ENCODE measurements at regions not wholly inside any gene's neighbourhood (a gene's known extent, or its start where the extent isn't known, plus 50 kb on each side); places are given as distances from the start of the nearest gene placed in this dataset.

DNA sequence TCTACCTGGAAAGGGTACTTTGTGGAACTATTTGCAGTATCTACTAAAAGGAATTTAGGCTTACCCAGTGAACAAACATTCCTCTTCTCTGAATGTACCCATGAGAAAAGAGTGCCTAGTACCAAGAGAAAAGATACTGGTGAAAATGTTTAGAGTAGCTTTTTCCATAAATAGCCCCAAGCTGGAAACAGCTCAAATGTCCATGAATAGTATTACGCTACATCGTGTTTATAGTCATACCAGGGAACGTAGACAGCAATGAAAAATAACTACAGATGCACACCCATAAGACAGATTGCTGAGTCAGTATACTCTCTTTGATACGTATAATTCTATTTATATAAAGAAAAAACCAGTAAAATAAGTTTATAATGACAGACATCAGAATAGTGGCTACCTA lies 285.9 kb downstream of the KLF6 start:
- peaks cover 0 to 30% (median 3%) of the 10 kb centered on the region in 4 donors for H3K4me1 ChIP-seq
- H3K9me3 ChIP-seq, result no peaks in the 10 kb centered on the region
- H3K27me3 ChIP-seq, result no peaks in the 10 kb centered on the region
- peak overlapping the region; percentile 4 to 93 (median 74) for H3K27ac ChIP-seq
- DNase-seq (ENCODE audit: low spot score in 2 of 2), result no peak
- 39 to 49% methylated on average over 4 of the region's 4 CpGs for WGBS, 2 donors
- TF ChIP-seq POLR2A (IDR thresholded peaks at IDR 0.05), result no peak
- no peak overlapping the region for H3K4me3 ChIP-seq
- no peaks in the 10 kb centered on the region for H3K36me3 ChIP-seq

DNA sequence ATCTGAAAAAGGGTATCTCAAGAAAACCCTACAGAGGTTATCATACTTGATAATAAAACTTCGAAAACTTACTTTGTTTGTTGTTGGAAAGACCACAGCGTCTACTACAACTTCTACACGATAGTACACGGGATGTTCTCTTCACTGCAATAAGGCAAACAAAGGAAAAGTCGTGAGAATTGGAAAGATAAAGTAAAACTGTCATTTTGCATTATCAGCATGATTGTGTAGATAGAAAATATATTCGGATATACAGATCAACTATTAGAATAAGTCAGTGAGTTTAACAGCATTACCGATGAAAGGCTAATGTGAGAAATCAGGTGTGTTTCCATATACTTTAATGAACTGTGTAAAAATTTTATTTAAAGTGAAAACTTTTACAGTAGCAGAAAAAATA lies 287.4 kb downstream of the KLF6 start:
- Histone ChIP-seq H3K4me1 (peaks cover 0 to 28% (median 3%) of the 10 kb centered on the region in 4 donors), H3K36me3 (no peaks in the 10 kb centered on the region), H3K9me3 (no peaks in the 10 kb centered on the region), H3K4me3 (no peak overlapping the region), H3K27ac (peak overlapping the region in 2 of 4 donors; percentile 47 to 93), H3K27me3 (no peaks in the 10 kb centered on the region)
- TF ChIP-seq POLR2A (IDR thresholded peaks at IDR 0.05) (no peak), EP300 (IDR thresholded peaks at IDR 0.05) (no peak)
- WGBS, 2 donors, result 59 to 68% methylated on average over 7 of the region's 7 CpGs
- DNase-seq (ENCODE audit: low spot score in 2 of 2), result no peak

DNA sequence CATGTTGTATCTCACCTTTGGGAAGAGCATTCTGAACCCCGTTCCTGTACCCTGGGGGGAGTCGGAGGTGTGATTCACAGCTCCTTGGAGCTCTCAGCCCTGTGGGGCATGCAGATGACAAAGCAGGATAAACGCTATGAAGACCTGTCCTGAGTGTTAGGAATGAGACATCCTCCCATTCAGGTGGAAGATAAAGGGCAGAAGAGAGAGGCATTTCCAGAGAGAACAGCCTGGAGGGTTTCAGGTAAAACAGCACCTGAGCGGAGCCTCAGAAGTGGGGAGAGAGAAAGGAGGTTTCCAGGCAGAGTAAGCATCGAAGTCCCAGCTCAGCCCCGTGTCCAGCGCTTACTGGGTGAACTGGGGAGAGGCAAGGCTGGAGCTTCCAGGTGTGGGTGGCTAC lies 288.9 kb downstream of the KLF6 start:
- 90 to 93% methylated on average over 7 of the region's 7 CpGs for WGBS, 2 donors
- TF ChIP-seq, protein P1, sequence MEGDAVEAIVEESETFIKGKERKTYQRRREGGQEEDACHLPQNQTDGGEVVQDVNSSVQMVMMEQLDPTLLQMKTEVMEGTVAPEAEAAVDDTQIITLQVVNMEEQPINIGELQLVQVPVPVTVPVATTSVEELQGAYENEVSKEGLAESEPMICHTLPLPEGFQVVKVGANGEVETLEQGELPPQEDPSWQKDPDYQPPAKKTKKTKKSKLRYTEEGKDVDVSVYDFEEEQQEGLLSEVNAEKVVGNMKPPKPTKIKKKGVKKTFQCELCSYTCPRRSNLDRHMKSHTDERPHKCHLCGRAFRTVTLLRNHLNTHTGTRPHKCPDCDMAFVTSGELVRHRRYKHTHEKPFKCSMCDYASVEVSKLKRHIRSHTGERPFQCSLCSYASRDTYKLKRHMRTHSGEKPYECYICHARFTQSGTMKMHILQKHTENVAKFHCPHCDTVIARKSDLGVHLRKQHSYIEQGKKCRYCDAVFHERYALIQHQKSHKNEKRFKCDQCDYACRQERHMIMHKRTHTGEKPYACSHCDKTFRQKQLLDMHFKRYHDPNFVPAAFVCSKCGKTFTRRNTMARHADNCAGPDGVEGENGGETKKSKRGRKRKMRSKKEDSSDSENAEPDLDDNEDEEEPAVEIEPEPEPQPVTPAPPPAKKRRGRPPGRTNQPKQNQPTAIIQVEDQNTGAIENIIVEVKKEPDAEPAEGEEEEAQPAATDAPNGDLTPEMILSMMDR (IDR thresholded peaks at IDR 0.05), result no peak
- TF ChIP-seq POLR2A (IDR thresholded peaks at IDR 0.05) (no peak), EP300 (IDR thresholded peaks at IDR 0.05) (no peak)
- no peak for DNase-seq (ENCODE audit: low spot score in 2 of 2)

DNA sequence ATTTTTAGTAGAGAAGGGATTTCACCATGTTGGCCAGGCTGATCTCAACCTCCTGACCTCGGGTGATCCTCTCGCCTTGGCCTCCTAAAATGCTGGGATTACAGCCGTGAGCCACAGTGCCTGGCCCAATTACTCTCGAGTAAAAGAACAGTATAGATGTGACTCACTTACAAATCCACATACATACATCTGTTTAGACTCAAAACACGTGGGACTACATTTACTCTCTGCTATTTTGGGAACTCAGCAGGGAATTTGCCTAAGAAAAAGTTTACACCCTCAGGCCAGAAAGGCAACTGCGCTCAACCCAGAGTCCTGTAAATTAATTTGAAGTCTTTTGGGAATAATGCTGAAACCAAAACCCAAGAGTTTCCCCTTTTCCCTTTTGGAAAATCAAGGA lies 289.7 kb downstream of the KLF6 start:
- Histone ChIP-seq H3K27ac (peak overlapping the region; percentile 6 to 76 (median 46)), H3K4me3 (no peak overlapping the region), H3K9me3 (no peaks in the 10 kb centered on the region), H3K4me1 (peaks cover 0 to 13% (median 0%) of the 10 kb centered on the region in 4 donors), H3K27me3 (no peaks in the 10 kb centered on the region), H3K36me3 (no peaks in the 10 kb centered on the region)
- no peak for TF ChIP-seq EP300 (IDR thresholded peaks at IDR 0.05)
- DNase-seq (ENCODE audit: low spot score in 2 of 2), result no peak
- WGBS, 2 donors, result 64 to 79% methylated on average over 6 of the region's 6 CpGs

More for the DNA sequence above, 288.9 kb downstream of the KLF6 start:
- Histone ChIP-seq H3K27me3 (no peaks in the 10 kb centered on the region), H3K27ac (peak overlapping the region in 2 of 4 donors; percentile 8 to 93), H3K36me3 (no peaks in the 10 kb centered on the region), H3K9me3 (no peaks in the 10 kb centered on the region), H3K4me3 (no peak overlapping the region), H3K4me1 (peaks cover 0 to 19% (median 0%) of the 10 kb centered on the region in 4 donors)

DNA sequence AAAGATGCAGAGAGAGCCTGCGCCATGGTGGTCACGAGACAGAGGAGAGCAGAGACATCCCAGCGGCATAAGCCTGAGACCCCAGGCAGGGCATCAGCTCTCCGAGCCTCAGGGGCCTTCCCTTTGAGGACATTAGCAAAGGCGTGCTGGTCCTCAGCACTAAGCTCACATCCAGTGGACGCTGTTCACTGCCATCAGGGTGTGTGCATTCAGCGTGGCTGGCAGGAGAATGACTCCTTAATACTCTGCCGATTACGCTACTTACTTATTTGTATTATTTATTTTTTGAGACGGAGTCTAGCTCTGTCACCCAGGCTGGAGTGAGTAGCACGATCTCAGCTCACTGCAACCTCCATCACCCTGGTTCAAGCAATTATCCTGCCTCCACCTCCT lies 290.2 kb downstream of the KLF6 start:
- H3K27ac ChIP-seq, result peak overlapping the region; percentile 16 to 76 (median 46)
- no peaks in the 10 kb centered on the region for H3K27me3 ChIP-seq
- WGBS, 2 donors, result 83 to 95% methylated on average over 11 of the region's 11 CpGs
- H3K9me3 ChIP-seq, result no peaks in the 10 kb centered on the region
- DNase-seq (ENCODE audit: low spot score in 2 of 2), result no peak
- no peak overlapping the region for H3K4me3 ChIP-seq
- H3K4me1 ChIP-seq, result peaks cover 0 to 10% (median 0%) of the 10 kb centered on the region in 4 donors
- no peak for TF ChIP-seq POLR2A (IDR thresholded peaks at IDR 0.05)
- TF ChIP-seq EP300 (IDR thresholded peaks at IDR 0.05), result no peak
- TF ChIP-seq, protein P1 (IDR thresholded peaks at IDR 0.05), result no peak
- H3K36me3 ChIP-seq, result no peaks in the 10 kb centered on the region

DNA sequence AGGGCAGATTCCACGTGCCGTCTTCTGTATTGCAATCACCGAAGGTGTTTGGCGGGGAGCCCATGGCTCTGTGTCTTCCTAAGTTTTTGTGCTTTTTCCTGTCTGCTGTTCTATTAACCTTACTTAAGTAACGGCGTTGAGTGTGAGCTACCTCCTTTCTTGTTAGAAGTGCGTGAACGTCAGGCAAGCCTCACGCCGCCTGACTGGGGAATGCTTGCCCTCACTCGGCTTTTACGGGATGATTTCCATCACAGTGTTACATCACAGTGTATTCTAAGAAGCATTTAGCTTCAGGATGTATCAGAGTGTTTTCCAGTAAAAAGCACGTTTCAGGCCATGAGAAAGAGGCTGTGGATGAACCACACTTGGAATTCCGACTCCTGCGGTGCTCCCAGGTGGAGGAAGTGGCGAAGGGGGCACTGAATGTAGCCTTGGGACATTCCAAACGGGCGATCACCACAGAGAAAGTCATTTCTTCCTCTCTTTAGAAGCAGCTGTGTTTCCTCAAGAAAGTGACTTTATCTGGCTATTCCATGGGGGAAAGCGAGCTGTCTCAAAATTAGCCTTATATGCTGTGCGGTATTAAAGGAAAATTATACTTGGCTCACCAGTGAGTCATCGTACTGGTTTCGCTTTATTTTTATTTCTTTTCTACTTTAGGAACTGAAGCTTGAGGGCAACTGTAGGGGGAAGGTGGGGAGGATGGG lies 290.7 kb downstream of the KLF6 start:
- TF ChIP-seq POLR2A (IDR thresholded peaks at IDR 0.05) (no peak), EP300 (IDR thresholded peaks at IDR 0.05) (peak in 1 of 2 donors; percentile 43)
- Histone ChIP-seq H3K9me3 (no peaks in the 10 kb centered on the region), H3K4me1 (peaks cover 0 to 5% (median 0%) of the 10 kb centered on the region in 4 donors), H3K4me3 (no peak overlapping the region), H3K27me3 (no peaks in the 10 kb centered on the region), H3K36me3 (no peaks in the 10 kb centered on the region), H3K27ac (peak overlapping the region; percentile 16 to 76 (median 46))
- WGBS, 2 donors, result 77 to 82% methylated on average over 22 of the region's 22 CpGs
- DNase-seq (ENCODE audit: low spot score in 2 of 2), result no peak

DNA sequence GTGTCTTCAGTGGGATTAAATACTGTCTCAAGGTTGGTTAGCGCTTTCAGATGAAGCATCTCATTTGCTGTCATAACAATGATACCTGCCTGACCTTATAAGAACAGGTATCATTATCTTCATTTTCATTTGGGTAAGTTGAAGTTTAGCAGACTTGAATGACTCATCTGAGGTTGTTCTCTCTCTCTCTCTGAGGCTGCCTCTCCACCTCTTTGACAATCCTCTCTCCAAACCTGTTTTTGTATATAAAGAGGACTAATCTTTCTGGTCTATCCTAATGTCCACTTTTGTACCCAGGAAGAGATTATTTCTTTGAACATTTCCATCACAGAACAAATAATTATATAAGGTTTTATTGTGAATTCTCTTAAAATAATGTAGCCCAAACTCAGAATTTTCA lies 291.4 kb downstream of the KLF6 start:
- Histone ChIP-seq H3K27ac (peak overlapping the region in 2 of 4 donors; percentile 57 to 76), H3K27me3 (no peaks in the 10 kb centered on the region), H3K4me1 (peaks cover 0 to under 1% (median 0%) of the 10 kb centered on the region in 4 donors), H3K4me3 (no peak overlapping the region), H3K9me3 (no peaks in the 10 kb centered on the region), H3K36me3 (no peaks in the 10 kb centered on the region)
- no peak for DNase-seq (ENCODE audit: low spot score in 2 of 2)
- no peak for TF ChIP-seq EP300 (IDR thresholded peaks at IDR 0.05)
- 53 to 98% methylated on average over 1 of the region's 1 CpG for WGBS, 2 donors
